ENCODE measurements at regions not wholly inside any gene's neighbourhood (a gene's known extent, or its start where the extent isn't known, plus 50 kb on each side); places are given as distances from the start of the nearest gene placed in this dataset.

- H3K36me3 ChIP-seq (replicated peaks; ENCODE audit: control insufficient read depth, insufficient read depth, low read length), result no peaks in the 10 kb centered on the region
- DNase-seq, result no peak
- H3K27me3 ChIP-seq (ENCODE audit: control insufficient read depth, insufficient read depth, low read length), result no peaks in the 10 kb centered on the region
- no peak overlapping the region for H3K4me3 ChIP-seq (ENCODE audit: insufficient read depth, low read depth, low read length)
These were observed 57.3 kb upstream of the OSBPL3 start for GRCh38 chr7:25037325-25037724.

- Histone ChIP-seq H3K4me3 (ENCODE audit: insufficient read depth, low read depth, low read length) (no peak overlapping the region), H3K36me3 (replicated peaks; ENCODE audit: control insufficient read depth, insufficient read depth, low read length) (no peaks in the 10 kb centered on the region), H3K27me3 (ENCODE audit: control insufficient read depth, insufficient read depth, low read length) (no peaks in the 10 kb centered on the region)
- no peak for DNase-seq
These were observed 55.3 kb upstream of the OSBPL3 start for GRCh38 chr7:25035274-25035673.

GRCh38 chr7:25034136-25034535, 54.2 kb upstream of the OSBPL3 start:
- H3K27me3 ChIP-seq (ENCODE audit: control insufficient read depth, insufficient read depth, low read length), result no peaks in the 10 kb centered on the region
- H3K4me3 ChIP-seq (ENCODE audit: insufficient read depth, low read depth, low read length), result no peak overlapping the region
- H3K36me3 ChIP-seq (replicated peaks; ENCODE audit: control insufficient read depth, insufficient read depth, low read length), result no peaks in the 10 kb centered on the region
- DNase-seq, result no peak

GRCh38 chr7:25032774-25033743, 53.1 kb upstream of the OSBPL3 start:
- no peak overlapping the region for H3K4me3 ChIP-seq (ENCODE audit: insufficient read depth, low read depth, low read length)
- no peak for DNase-seq
- no peaks in the 10 kb centered on the region for H3K36me3 ChIP-seq (replicated peaks; ENCODE audit: control insufficient read depth, insufficient read depth, low read length)

GRCh38 chr7:25031432-25031831, 51.5 kb upstream of the OSBPL3 start:
- Histone ChIP-seq H3K4me3 (ENCODE audit: insufficient read depth, low read depth, low read length) (no peak overlapping the region), H3K27me3 (ENCODE audit: control insufficient read depth, insufficient read depth, low read length) (no peaks in the 10 kb centered on the region), H3K36me3 (replicated peaks; ENCODE audit: control insufficient read depth, insufficient read depth, low read length) (no peaks in the 10 kb centered on the region)
- no peak for DNase-seq

More at GRCh38 chr7:25032774-25033743, 53.1 kb upstream of the OSBPL3 start:
- no peaks in the 10 kb centered on the region for H3K27me3 ChIP-seq (ENCODE audit: control insufficient read depth, insufficient read depth, low read length)

- DNase-seq, result no peak
- H3K36me3 ChIP-seq (replicated peaks; ENCODE audit: control insufficient read depth, insufficient read depth, low read length), result no peaks in the 10 kb centered on the region
- H3K27me3 ChIP-seq (ENCODE audit: control insufficient read depth, insufficient read depth, low read length), result no peaks in the 10 kb centered on the region
- H3K4me3 ChIP-seq (ENCODE audit: insufficient read depth, low read depth, low read length), result no peak overlapping the region
These were observed 51.0 kb upstream of the OSBPL3 start for GRCh38 chr7:25031007-25031406.

All from H7 (cell line).